Ovary (tissue), 7 donors: ENCODE measurements at regions not wholly inside any gene's neighbourhood (a gene's known extent, or its start where the extent isn't known, plus 50 kb on each side); places are given as distances from the start of the nearest gene placed in this dataset.
A peak's percentile ranks its signal among the peaks of the same experiment; 100 is the strongest.

Experiments
- DNase-seq, 5 donors: peaks; one replicate each; pipeline ENCODE4 v3.0.0-alpha.2; 2019 to 2020
- H3K27ac ChIP-seq, 2 donors: fragments of 200-600 bp; one replicate each; pipeline versions ENCODE4 v1.5.1 to v1.8.0; 2019 to 2022
- H3K27me3 ChIP-seq: fragments of 200-600 bp; one replicate; pipeline ENCODE4 v1.8.0; 2022
- H3K36me3 ChIP-seq: fragments of 200-600 bp; sonication (generic); one replicate; pipeline ENCODE4 v1.5.1; 2019
- H3K4me1 ChIP-seq: one replicate; pipeline ENCODE4 v1.8.1; 2013; ENCODE audit warnings: mild to moderate bottlenecking, moderate library complexity; ENCODE audit not compliant: insufficient read depth
- H3K4me3 ChIP-seq: fragments of 200-600 bp; sonication (generic); one replicate; pipeline ENCODE4 v1.5.1; 2017
- H3K9me3 ChIP-seq, 2 donors: fragments of 200-600 bp in 1 of 2; sonication (generic) in 1 of 2; one replicate each; pipeline versions ENCODE4 v1.5.1 to v1.8.1; 2013 to 2019; ENCODE audit warnings: mild to moderate bottlenecking in 1 of 2, moderate library complexity in 1 of 2
- EP300 ChIP-seq: sonication (generic); formaldehyde crosslinking; IDR thresholded peaks from one replicate; pipeline ENCODE4 v1.6.1; 2017; ENCODE audit warnings: antibody characterized with exemption
- POLR2A ChIP-seq: fragments of 450-650 bp; IDR thresholded peaks from one replicate; pipeline ENCODE4 v1.6.1; 2017; ENCODE audit warnings: antibody characterized with exemption, mild to moderate bottlenecking, moderate library complexity
- WGBS, 3 donors: extraction: QIAGEN DNeasy Blood & Tissue Kit in 1 of 3; methylation state at CpG; one replicate each; pipeline versions ENCODE4 v1.1.5 to v1.1.7; 2013 to 2017; 5-methylcytosine and 5-hydroxymethylcytosine counted together
- intact Hi-C, 4 donors: fragments of 100-400 bp; cut with DNase I; formaldehyde crosslinking; loops; one replicate each; pipeline versions ENCODE4 v1.11.0 to v1.15.1; 2022 to 2023
- TF ChIP-seq, protein P1 (sequence below), 3 donors: fragments of 450-650 bp in 2 of 3; fragments of 200-600 bp in 1 of 3; IDR thresholded peaks; one replicate each; pipeline versions ENCODE4 v1.5.1 to v1.8.0; 2016 to 2022; ENCODE audit warnings: antibody characterized with exemption in 3 of 3, mild to moderate bottlenecking in 1 of 3
- donor health status: DM: no; HTN: no; CAD: no; lungs with moderate emphysema.
- donor health status: DM: no; HTN: no; CAD: no.
- donor health status: Bipolar disorder and iron deficiency.
- donor health status: DM: no; HTN: no; CAD: no.
- donor health status: DM: yes; HTN: yes; CAD: no.

DNA sequence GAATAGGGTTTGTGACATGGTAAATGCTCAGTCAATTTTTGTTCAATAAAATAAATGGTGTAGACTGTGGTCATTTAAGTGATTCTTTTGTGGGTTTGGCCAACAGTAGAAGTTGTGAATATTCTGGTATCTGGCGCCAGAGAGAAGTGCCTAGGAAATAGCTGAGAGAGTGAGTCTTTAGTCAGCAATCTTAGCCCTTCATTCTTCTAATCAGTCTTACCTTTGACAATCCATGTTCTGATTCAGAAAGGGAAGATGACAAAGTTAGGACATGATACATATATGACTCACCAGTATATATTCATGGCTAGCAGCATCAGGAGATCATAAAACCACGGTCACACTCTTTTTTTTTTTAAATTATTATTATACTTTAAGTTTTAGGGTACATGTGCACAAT lies 141.8 kb upstream of the PCDH18 start:
- WGBS, 3 donors: 91 to 94% (median 92%) methylated on average over 2 of the region's 2 CpGs
- Histone ChIP-seq H3K9me3 (no peaks in the 10 kb centered on the region), H3K36me3 (no peaks in the 10 kb centered on the region), H3K27ac (no peak overlapping the region), H3K4me3 (no peak overlapping the region), H3K4me1 (no peaks in the 10 kb centered on the region), H3K27me3 (no peaks in the 10 kb centered on the region)
- DNase-seq: no peak
- intact Hi-C loops: no loop called here
- TF ChIP-seq EP300: no peak
- TF ChIP-seq, protein P1, sequence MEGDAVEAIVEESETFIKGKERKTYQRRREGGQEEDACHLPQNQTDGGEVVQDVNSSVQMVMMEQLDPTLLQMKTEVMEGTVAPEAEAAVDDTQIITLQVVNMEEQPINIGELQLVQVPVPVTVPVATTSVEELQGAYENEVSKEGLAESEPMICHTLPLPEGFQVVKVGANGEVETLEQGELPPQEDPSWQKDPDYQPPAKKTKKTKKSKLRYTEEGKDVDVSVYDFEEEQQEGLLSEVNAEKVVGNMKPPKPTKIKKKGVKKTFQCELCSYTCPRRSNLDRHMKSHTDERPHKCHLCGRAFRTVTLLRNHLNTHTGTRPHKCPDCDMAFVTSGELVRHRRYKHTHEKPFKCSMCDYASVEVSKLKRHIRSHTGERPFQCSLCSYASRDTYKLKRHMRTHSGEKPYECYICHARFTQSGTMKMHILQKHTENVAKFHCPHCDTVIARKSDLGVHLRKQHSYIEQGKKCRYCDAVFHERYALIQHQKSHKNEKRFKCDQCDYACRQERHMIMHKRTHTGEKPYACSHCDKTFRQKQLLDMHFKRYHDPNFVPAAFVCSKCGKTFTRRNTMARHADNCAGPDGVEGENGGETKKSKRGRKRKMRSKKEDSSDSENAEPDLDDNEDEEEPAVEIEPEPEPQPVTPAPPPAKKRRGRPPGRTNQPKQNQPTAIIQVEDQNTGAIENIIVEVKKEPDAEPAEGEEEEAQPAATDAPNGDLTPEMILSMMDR (IDR thresholded peaks at IDR 0.05): no peak
- no peak for TF ChIP-seq POLR2A

DNA sequence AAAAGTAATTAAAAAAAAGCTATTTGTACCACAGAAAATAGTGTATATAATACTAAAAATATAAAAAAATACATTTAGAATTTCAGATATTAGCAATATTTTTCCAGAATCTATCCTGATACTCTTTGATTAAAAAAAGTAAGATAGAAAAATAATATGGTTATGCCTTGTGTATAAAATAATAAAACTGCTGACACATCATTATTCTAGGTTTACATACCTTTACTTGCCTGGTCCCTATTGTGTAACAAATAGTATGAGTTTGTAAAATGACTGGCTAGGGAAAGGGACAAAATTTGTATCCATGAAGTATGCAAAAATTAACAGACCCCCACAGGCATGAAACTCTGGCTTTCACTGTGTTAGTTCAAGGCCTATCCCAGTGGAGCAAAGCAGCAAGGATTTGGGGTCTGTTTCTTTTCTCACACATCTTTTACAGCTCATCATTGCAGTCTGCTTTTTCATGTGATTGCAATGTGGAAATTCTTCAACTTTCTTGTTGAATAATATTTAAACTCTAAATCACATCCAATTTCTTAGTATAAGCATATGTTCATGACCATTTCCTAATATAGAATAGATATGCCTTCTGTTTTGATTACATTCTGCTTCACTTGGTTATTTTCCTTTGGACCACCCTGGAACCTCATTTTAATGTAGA lies 136.7 kb upstream of the PCDH18 start:
- DNase-seq: no peak
- no peaks in the 10 kb centered on the region for H3K36me3 ChIP-seq
- H3K9me3 ChIP-seq: no peaks in the 10 kb centered on the region
- no peak overlapping the region for H3K27ac ChIP-seq
- H3K27me3 ChIP-seq: no peaks in the 10 kb centered on the region
- intact Hi-C loops: no loop called here
- TF ChIP-seq POLR2A (no peak), EP300 (no peak)
- TF ChIP-seq, protein P1 (IDR thresholded peaks at IDR 0.05): no peak
- H3K4me3 ChIP-seq: no peak overlapping the region
- H3K4me1 ChIP-seq: no peaks in the 10 kb centered on the region

DNA sequence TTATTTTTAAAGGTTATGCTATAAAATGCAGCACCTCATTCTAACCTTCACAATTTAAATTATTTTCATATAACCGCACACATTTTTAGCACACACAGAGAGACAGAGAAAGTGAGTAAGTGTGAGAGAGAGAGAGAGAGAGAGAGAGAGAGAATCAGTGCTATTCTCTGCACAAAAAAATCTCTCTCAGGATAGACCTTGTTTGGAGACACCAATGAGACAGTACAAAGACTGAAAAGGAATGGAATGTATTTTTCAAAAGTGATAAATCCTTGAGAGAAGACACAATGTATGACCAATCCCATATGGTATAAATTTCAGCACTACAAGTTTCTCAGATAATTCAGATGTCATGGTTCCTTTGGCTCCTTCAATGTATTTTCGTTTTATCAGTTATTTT lies 132.1 kb upstream of the PCDH18 start:
- TF ChIP-seq, protein P1 (IDR thresholded peaks at IDR 0.05): no peak
- TF ChIP-seq POLR2A: no peak
- no peak for TF ChIP-seq EP300

DNA sequence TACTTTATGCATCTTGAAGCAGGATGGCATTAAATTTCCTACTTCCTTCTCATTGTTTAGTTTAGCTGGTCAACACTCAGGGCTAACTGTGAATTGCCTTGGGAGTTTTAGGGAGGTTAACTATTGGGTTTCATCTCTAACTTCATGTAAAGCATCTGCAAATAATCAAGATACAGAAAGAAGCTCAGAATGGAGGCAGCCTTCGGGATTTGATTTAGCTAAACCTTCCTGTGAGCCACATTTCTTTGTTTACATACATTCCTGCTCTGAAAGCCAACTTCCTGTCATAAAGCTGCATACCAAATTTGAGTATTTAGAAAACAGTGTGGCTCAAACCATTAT lies 131.7 kb upstream of the PCDH18 start:
- no peak for DNase-seq
- no peaks in the 10 kb centered on the region for H3K36me3 ChIP-seq
- H3K27me3 ChIP-seq: no peaks in the 10 kb centered on the region
- 0 to 3% (median 1%) methylated on average over 1 of the region's 1 CpG for WGBS, 3 donors
- peak overlapping the region in 1 of 2 donors; percentile 47 for H3K27ac ChIP-seq
- peaks cover 9% of the 10 kb centered on the region for H3K4me1 ChIP-seq
- no peak overlapping the region for H3K4me3 ChIP-seq
- no peaks in the 10 kb centered on the region for H3K9me3 ChIP-seq
- intact Hi-C loops: no loop called here
- TF ChIP-seq, protein P1 (IDR thresholded peaks at IDR 0.05): no peak
- TF ChIP-seq POLR2A (no peak), EP300 (no peak)

More for the DNA sequence above, 132.1 kb upstream of the PCDH18 start:
- H3K27ac ChIP-seq: peak overlapping the region in 1 of 2 donors; percentile 47
- H3K4me3 ChIP-seq: no peak overlapping the region
- DNase-seq: no peak
- intact Hi-C loops: no loop called here
- H3K9me3 ChIP-seq: no peaks in the 10 kb centered on the region
- H3K27me3 ChIP-seq: no peaks in the 10 kb centered on the region
- peaks cover 9% of the 10 kb centered on the region for H3K4me1 ChIP-seq
- 12 to 18% (median 13%) methylated on average over 2 of the region's 2 CpGs for WGBS, 3 donors
- H3K36me3 ChIP-seq: no peaks in the 10 kb centered on the region
